GM12878 (cell line): ENCODE measurements at regions not wholly inside any gene's neighbourhood (a gene's known extent, or its start where the extent isn't known, plus 50 kb on each side); places are given as distances from the start of the nearest gene placed in this dataset.

ENCODE experiments used
- ASH2L ChIP-seq: fragments of 300-600, 200-600 bp; sonication (generic); IDR thresholded peaks from 2 replicates; pipeline ENCODE4 v1.6.1; 2017; ENCODE audit warnings: low read depth, mild to moderate bottlenecking, borderline replicate concordance
- BHLHE40 ChIP-seq, 2 experiments: fragments of 450-650 bp in 1 of 2; IDR thresholded peaks; 2 replicates each; pipeline ENCODE4 v1.6.1; 2011 to 2017; ENCODE audit warnings: low read depth in 2 of 2, borderline replicate concordance in 1 of 2, improper control_type of control experiment in 1 of 2, low read length in 1 of 2, mild to moderate bottlenecking in 1 of 2
- CHD1 ChIP-seq: IDR thresholded peaks from 2 replicates; pipeline ENCODE4 v1.6.1; 2012; ENCODE audit warnings: low read depth, low read length, improper control_type of control experiment
- CHD4 ChIP-seq: fragments of 200-600 bp; sonication (generic); IDR thresholded peaks from 2 replicates; pipeline ENCODE4 v1.6.1; 2016; ENCODE audit warnings: mild to moderate bottlenecking
- EED ChIP-seq: sonication (generic); IDR thresholded peaks from 2 replicates; pipeline ENCODE4 v1.6.1; 2016; ENCODE audit warnings: antibody characterized with exemption, low read depth
- KAT2A ChIP-seq: conservative IDR thresholded peaks from 2 replicates; pipeline ENCODE4 v1.6.1; 2011; ENCODE audit warnings: low read depth, low read length; ENCODE audit not compliant: control insufficient read depth
- LARP7 ChIP-seq: fragments of 450-650 bp; IDR thresholded peaks from 2 replicates; pipeline ENCODE4 v1.6.1; 2017; ENCODE audit warnings: mild to moderate bottlenecking
- MEF2B ChIP-seq: fragments of 450-650 bp; IDR thresholded peaks from 2 replicates; pipeline ENCODE4 v1.6.1; 2018; ENCODE audit warnings: mild to moderate bottlenecking, moderate library complexity; ENCODE audit not compliant: partially characterized antibody, poor library complexity, severe bottlenecking
- MYB ChIP-seq: fragments of 150-350 bp; IDR thresholded peaks from 2 replicates; pipeline ENCODE4 v1.6.1; 2014; ENCODE audit warnings: mild to moderate bottlenecking, low read depth, low read length, borderline replicate concordance
- NRF1 ChIP-seq: conservative IDR thresholded peaks from 2 replicates; pipeline ENCODE4 v1.6.1; 2011; ENCODE audit warnings: mild to moderate bottlenecking, low read depth, low read length, improper control_type of control experiment
- PAX5 ChIP-seq: IDR thresholded peaks from 2 replicates; pipeline ENCODE4 v1.6.1; 2011; ENCODE audit warnings: low read depth, low read length, borderline replicate concordance
- SIN3A ChIP-seq: IDR thresholded peaks from 2 replicates; pipeline ENCODE4 v1.6.1; 2012; ENCODE audit warnings: low read depth, low read length, improper control_type of control experiment
- SP1 ChIP-seq: IDR thresholded peaks from one replicate; pipeline ENCODE4 v1.6.1; 2011; ENCODE audit warnings: low read depth, low read length
- SPI1 ChIP-seq: IDR thresholded peaks from 2 replicates; pipeline ENCODE4 v1.6.1; 2011; ENCODE audit warnings: low read depth, mild to moderate bottlenecking, low read length, moderate library complexity, borderline replicate concordance; ENCODE audit not compliant: insufficient read depth
- SREBF2 ChIP-seq: IDR thresholded peaks from 2 replicates; pipeline ENCODE4 v1.6.1; 2012; ENCODE audit warnings: mild to moderate bottlenecking, low read length
- SRF ChIP-seq, 2 experiments: IDR thresholded peaks; 2 replicates each; pipeline ENCODE4 v1.6.1; 2011; ENCODE audit warnings: low read depth in 2 of 2, low read length in 2 of 2, mild to moderate bottlenecking in 1 of 2, moderate library complexity in 1 of 2
- TBL1XR1 ChIP-seq: IDR thresholded peaks from 2 replicates; pipeline ENCODE4 v1.6.1; 2012; ENCODE audit warnings: low read depth, low read length, improper control_type of control experiment
- ZNF24 ChIP-seq: fragments of 450-650 bp; IDR thresholded peaks from 2 replicates; pipeline ENCODE4 v1.6.1; 2017; ENCODE audit warnings: antibody characterized with exemption, mild to moderate bottlenecking
- ZNF274 ChIP-seq: IDR thresholded peaks from one replicate; pipeline ENCODE4 v1.8.0; 2011; ENCODE audit not compliant: insufficient read length, insufficient read depth
- TF ChIP-seq, protein P1 (sequence below): fragments of 450-650 bp; formaldehyde crosslinking; IDR thresholded peaks from 2 replicates; pipeline ENCODE4 v1.5.0; 2022; ENCODE audit warnings: mild to moderate bottlenecking, missing genetic modification characterization
- TF ChIP-seq, protein P2 (sequence below): fragments of 450-650 bp; IDR thresholded peaks from 2 replicates; pipeline ENCODE4 v1.6.1; 2017; ENCODE audit warnings: mild to moderate bottlenecking, moderate library complexity

DNA sequence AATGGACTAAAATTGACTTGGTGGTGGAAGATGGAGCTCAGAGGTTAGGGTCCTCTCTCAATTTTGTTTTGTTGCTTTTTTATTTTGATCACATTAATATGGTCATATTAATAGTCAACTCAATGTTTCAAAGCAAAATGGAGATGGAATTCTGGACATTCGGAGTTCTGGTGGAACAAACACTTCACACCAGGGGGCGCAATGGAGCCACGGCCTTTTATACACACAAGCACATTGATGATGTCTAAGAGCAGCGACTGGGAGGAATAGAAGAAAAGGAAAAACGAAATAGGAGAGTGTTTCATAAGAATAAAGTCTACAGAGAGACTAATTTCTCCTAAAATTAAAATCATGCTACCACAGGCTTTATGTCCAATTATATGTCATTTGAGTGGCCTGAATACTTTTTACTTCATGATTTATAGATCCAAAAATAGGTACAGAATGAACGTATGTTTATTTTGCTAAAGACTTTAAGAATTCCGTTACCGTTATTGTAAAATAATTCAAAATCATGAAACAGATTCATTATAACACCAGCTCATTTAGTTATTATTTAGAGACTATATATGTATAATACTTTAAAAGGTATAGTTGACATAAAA, 197.6 kb upstream of the SASH1 start (continued):
- TF ChIP-seq NRF1 (no peak), ZNF274 (no peak), MEF2B (peak; percentile 12), PAX5 (no peak), SRF (IDR thresholded peaks at IDR 0.05; ENCODE audit: low read depth in 2 of 2, low read length in 2 of 2) (no peak), LARP7 (no peak), SP1 (no peak), MYB (no peak), CHD1 (no peak), TBL1XR1 (no peak), ZNF24 (no peak), CHD4 (no peak), EED (no peak), SPI1 (no peak), KAT2A (no peak), SREBF2 (no peak), SIN3A (no peak), BHLHE40 (IDR thresholded peaks at IDR 0.05; ENCODE audit: borderline replicate concordance in 1 of 2, low read depth in 2 of 2, low read length in 1 of 2) (no peak), ASH2L (no peak)
- TF ChIP-seq, protein P1, sequence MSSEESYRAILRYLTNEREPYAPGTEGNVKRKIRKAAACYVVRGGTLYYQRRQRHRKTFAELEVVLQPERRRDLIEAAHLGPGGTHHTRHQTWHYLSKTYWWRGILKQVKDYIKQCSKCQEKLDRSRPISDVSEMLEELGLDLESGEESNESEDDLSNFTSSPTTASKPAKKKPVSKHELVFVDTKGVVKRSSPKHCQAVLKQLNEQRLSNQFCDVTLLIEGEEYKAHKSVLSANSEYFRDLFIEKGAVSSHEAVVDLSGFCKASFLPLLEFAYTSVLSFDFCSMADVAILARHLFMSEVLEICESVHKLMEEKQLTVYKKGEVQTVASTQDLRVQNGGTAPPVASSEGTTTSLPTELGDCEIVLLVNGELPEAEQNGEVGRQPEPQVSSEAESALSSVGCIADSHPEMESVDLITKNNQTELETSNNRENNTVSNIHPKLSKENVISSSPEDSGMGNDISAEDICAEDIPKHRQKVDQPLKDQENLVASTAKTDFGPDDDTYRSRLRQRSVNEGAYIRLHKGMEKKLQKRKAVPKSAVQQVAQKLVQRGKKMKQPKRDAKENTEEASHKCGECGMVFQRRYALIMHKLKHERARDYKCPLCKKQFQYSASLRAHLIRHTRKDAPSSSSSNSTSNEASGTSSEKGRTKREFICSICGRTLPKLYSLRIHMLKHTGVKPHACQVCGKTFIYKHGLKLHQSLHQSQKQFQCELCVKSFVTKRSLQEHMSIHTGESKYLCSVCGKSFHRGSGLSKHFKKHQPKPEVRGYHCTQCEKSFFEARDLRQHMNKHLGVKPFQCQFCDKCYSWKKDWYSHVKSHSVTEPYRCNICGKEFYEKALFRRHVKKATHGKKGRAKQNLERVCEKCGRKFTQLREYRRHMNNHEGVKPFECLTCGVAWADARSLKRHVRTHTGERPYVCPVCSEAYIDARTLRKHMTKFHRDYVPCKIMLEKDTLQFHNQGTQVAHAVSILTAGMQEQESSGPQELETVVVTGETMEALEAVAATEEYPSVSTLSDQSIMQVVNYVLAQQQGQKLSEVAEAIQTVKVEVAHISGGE (CRISPR knock-in tag) = no peak
- TF ChIP-seq, protein P2, sequence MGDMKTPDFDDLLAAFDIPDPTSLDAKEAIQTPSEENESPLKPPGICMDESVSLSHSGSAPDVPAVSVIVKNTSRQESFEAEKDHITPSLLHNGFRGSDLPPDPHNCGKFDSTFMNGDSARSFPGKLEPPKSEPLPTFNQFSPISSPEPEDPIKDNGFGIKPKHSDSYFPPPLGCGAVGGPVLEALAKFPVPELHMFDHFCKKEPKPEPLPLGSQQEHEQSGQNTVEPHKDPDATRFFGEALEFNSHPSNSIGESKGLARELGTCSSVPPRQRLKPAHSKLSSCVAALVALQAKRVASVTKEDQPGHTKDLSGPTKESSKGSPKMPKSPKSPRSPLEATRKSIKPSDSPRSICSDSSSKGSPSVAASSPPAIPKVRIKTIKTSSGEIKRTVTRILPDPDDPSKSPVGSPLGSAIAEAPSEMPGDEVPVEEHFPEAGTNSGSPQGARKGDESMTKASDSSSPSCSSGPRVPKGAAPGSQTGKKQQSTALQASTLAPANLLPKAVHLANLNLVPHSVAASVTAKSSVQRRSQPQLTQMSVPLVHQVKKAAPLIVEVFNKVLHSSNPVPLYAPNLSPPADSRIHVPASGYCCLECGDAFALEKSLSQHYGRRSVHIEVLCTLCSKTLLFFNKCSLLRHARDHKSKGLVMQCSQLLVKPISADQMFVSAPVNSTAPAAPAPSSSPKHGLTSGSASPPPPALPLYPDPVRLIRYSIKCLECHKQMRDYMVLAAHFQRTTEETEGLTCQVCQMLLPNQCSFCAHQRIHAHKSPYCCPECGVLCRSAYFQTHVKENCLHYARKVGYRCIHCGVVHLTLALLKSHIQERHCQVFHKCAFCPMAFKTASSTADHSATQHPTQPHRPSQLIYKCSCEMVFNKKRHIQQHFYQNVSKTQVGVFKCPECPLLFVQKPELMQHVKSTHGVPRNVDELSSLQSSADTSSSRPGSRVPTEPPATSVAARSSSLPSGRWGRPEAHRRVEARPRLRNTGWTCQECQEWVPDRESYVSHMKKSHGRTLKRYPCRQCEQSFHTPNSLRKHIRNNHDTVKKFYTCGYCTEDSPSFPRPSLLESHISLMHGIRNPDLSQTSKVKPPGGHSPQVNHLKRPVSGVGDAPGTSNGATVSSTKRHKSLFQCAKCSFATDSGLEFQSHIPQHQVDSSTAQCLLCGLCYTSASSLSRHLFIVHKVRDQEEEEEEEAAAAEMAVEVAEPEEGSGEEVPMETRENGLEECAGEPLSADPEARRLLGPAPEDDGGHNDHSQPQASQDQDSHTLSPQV = no peak
